ENCODE measurements at regions not wholly inside any gene's neighbourhood (a gene's known extent, or its start where the extent isn't known, plus 50 kb on each side); places are given as distances from the start of the nearest gene placed in this dataset.

DNA sequence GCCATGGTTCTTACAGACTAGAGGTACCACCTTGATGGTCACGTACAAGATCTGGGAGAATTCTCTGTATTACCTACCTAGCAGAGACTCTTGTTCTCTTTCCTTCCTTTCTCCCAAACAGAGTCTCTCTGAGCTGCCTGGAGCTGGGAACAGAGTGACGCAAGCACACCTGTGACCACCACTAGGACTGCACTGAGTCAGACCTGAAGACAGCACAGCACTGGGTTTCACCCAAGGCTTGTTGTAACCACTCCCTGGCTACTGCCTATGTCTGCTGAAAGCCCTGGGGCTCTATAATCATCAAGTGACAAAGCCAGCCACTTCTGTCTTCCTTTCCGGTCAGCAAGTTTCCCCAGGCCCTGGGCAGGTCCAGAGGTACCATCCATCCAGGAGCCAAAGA, 293.3 kb upstream of the CNTN4 start:
- dilution Hi-C loops (cut with MboI; ENCODE audit: extremely low pct_ligation_motif_present, low sequenced_read_pairs): no loop called here

More for the DNA sequence above, 293.3 kb upstream of the CNTN4 start:
- POLR2A ChIA-PET: no interaction called here
- Histone ChIP-seq H3K4me2 (ENCODE audit: insufficient read depth, low read length) (no peak overlapping the region), H3K79me2 (ENCODE audit: control insufficient read depth, insufficient read depth, low read length) (no peaks in the 10 kb centered on the region), H3K4me1 (ENCODE audit: control insufficient read depth, extremely low read depth, insufficient read depth, low read length) (no peaks in the 10 kb centered on the region), H3K9me3 (replicated peaks; ENCODE audit: control insufficient read depth, insufficient read depth, low read length) (peaks cover 4% of the 10 kb centered on the region), H3K27ac (ENCODE audit: insufficient read depth, low read depth, low read length) (no peak overlapping the region), H3K36me3 (ENCODE audit: control insufficient read depth in 2 of 2, extremely low read depth in 1 of 2, insufficient read depth in 2 of 2, low read length in 2 of 2) (no peaks in the 10 kb centered on the region), H4K20me1 (replicated peaks; ENCODE audit: control insufficient read depth, extremely low read depth, insufficient read depth, low read length) (no peaks in the 10 kb centered on the region), H3K4me3 (replicated peaks in 1 of 3; ENCODE audit: insufficient read depth in 1 of 3, low read depth in 1 of 3, low read length in 3 of 3) (no peak overlapping the region), H3K9me1 (replicated peaks; ENCODE audit: control insufficient read depth, extremely low read depth, insufficient read depth, low read length) (no peaks in the 10 kb centered on the region), H3K27me3 (ENCODE audit: control insufficient read depth in 2 of 2, insufficient read depth in 2 of 2, low read length in 2 of 2) (no peaks in the 10 kb centered on the region), H3K9ac (replicated peaks; ENCODE audit: extremely low read depth, insufficient read depth, low read length) (no peak overlapping the region), H2AFZ (ENCODE audit: low read depth, low read length) (no peak overlapping the region)
- CTCF ChIA-PET: no interaction called here
- FAIRE-seq (no peak), DNase-seq (ENCODE audit: low read depth, low spot score) (no peak)
- BruUV-seq (replicated peaks): no TSS peak
- TF ChIP-seq JUN (IDR thresholded peaks at IDR 0.05; ENCODE audit: borderline replicate concordance, insufficient read depth, insufficient read length, low read depth) (no peak), EZH2 (IDR thresholded peaks at IDR 0.05; ENCODE audit: borderline replicate concordance, low read depth, low read length, severe bottlenecking) (no peak), MAX (IDR thresholded peaks at IDR 0.05; ENCODE audit: insufficient read depth, insufficient read length) (no peak), POLR2A (IDR thresholded peaks at IDR 0.05; ENCODE audit: low read depth, low read length) (no peak), FOS (IDR thresholded peaks at IDR 0.05; ENCODE audit: borderline replicate concordance, insufficient read depth, low read length) (no peak), MYC (IDR thresholded peaks at IDR 0.05; ENCODE audit: low read depth, low read length) (no peak), POLR2AphosphoS5 (IDR thresholded peaks at IDR 0.05; ENCODE audit: insufficient read depth, low read depth, low read length) (no peak), GATA2 (IDR thresholded peaks at IDR 0.05; ENCODE audit: insufficient read depth, insufficient read length, low read depth, low read length) (no peak)
- TF ChIP-seq, protein P1, sequence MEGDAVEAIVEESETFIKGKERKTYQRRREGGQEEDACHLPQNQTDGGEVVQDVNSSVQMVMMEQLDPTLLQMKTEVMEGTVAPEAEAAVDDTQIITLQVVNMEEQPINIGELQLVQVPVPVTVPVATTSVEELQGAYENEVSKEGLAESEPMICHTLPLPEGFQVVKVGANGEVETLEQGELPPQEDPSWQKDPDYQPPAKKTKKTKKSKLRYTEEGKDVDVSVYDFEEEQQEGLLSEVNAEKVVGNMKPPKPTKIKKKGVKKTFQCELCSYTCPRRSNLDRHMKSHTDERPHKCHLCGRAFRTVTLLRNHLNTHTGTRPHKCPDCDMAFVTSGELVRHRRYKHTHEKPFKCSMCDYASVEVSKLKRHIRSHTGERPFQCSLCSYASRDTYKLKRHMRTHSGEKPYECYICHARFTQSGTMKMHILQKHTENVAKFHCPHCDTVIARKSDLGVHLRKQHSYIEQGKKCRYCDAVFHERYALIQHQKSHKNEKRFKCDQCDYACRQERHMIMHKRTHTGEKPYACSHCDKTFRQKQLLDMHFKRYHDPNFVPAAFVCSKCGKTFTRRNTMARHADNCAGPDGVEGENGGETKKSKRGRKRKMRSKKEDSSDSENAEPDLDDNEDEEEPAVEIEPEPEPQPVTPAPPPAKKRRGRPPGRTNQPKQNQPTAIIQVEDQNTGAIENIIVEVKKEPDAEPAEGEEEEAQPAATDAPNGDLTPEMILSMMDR (IDR thresholded peaks at IDR 0.05; ENCODE audit: extremely low read depth in 1 of 2, insufficient read depth in 1 of 2, low read depth in 1 of 2, low read length in 2 of 2): no peak
- intact Hi-C loops (cut with micrococcal nuclease): no loop called here
